ENCODE measurements at regions not wholly inside any gene's neighbourhood (a gene's known extent, or its start where the extent isn't known, plus 50 kb on each side); places are given as distances from the start of the nearest gene placed in this dataset.
"Not testable (repeated sequence)": the region's sequence is repeated elsewhere in the genome, so short reads cannot be mapped to it uniquely, and the experiment has no call there.

GRCh38 chr9:102439583-102439982 lies 555.5 kb upstream of the CYLC2 start:
- no peaks in the 10 kb centered on the region for H3K36me3 Mint-ChIP-seq
- no peak overlapping the region for H3K27ac Mint-ChIP-seq
- DNase-seq: no peak
- H3K4me1 Mint-ChIP-seq: no peaks in the 10 kb centered on the region
- no peaks in the 10 kb centered on the region for H3K9me3 Mint-ChIP-seq
- no peaks in the 10 kb centered on the region for H3K27me3 Mint-ChIP-seq
- no peak overlapping the region for H3K4me3 Mint-ChIP-seq
- CTCF ChIA-PET: no interaction called here

GRCh38 chr9:102436599-102436998 lies 558.5 kb upstream of the CYLC2 start:
- H3K27me3 Mint-ChIP-seq, H3K36me3 Mint-ChIP-seq, DNase-seq, H3K4me3 Mint-ChIP-seq, CTCF ChIA-PET, H3K4me1 Mint-ChIP-seq, H3K9me3 Mint-ChIP-seq, H3K27ac Mint-ChIP-seq: not testable (repeated sequence)

- CTCF ChIA-PET: no interaction called here
- Mint-ChIP-seq H3K9me3 (no peaks in the 10 kb centered on the region), H3K27ac (no peak overlapping the region), H3K27me3 (no peaks in the 10 kb centered on the region), H3K4me3 (no peak overlapping the region), H3K4me1 (no peaks in the 10 kb centered on the region), H3K36me3 (no peaks in the 10 kb centered on the region)
- DNase-seq: no peak
These were observed 559.7 kb upstream of the CYLC2 start for GRCh38 chr9:102435427-102435826.

GRCh38 chr9:102434545-102434944 lies 560.6 kb upstream of the CYLC2 start:
- Mint-ChIP-seq H3K4me3 (no peak overlapping the region), H3K9me3 (no peaks in the 10 kb centered on the region), H3K27ac (no peak overlapping the region), H3K4me1 (no peaks in the 10 kb centered on the region), H3K27me3 (no peaks in the 10 kb centered on the region), H3K36me3 (no peaks in the 10 kb centered on the region)
- CTCF ChIA-PET: no interaction called here
- DNase-seq: no peak

- Mint-ChIP-seq H3K36me3 (no peaks in the 10 kb centered on the region), H3K4me1 (no peaks in the 10 kb centered on the region), H3K4me3 (no peak overlapping the region), H3K9me3 (no peaks in the 10 kb centered on the region), H3K27me3 (no peaks in the 10 kb centered on the region), H3K27ac (no peak overlapping the region)
- CTCF ChIA-PET: no interaction called here
- DNase-seq: no peak
These were observed 566.8 kb upstream of the CYLC2 start for GRCh38 chr9:102428305-102428704.

GRCh38 chr9:102416251-102416650 lies 578.9 kb upstream of the CYLC2 start:
- H3K27ac Mint-ChIP-seq, H3K36me3 Mint-ChIP-seq, H3K27me3 Mint-ChIP-seq, H3K4me1 Mint-ChIP-seq, DNase-seq, CTCF ChIA-PET, H3K4me3 Mint-ChIP-seq: not testable (repeated sequence)
- H3K9me3 Mint-ChIP-seq: peaks cover 25% of the 10 kb centered on the region

GRCh38 chr9:102405218-102405867 lies 589.8 kb upstream of the CYLC2 start:
- Mint-ChIP-seq H3K4me3 (no peak overlapping the region), H3K27ac (no peak overlapping the region), H3K4me1 (no peaks in the 10 kb centered on the region), H3K27me3 (no peaks in the 10 kb centered on the region), H3K9me3 (no peaks in the 10 kb centered on the region), H3K36me3 (no peaks in the 10 kb centered on the region)
- no peak for DNase-seq
- CTCF ChIA-PET: no interaction called here

GRCh38 chr9:102403514-102403913 lies 591.6 kb upstream of the CYLC2 start:
- no peaks in the 10 kb centered on the region for H3K27me3 Mint-ChIP-seq
- H3K27ac Mint-ChIP-seq: no peak overlapping the region
- no peaks in the 10 kb centered on the region for H3K36me3 Mint-ChIP-seq
- no peak overlapping the region for H3K4me3 Mint-ChIP-seq
- H3K4me1 Mint-ChIP-seq: no peaks in the 10 kb centered on the region
- no peak for DNase-seq
- H3K9me3 Mint-ChIP-seq: peaks cover 3% of the 10 kb centered on the region
- CTCF ChIA-PET: no interaction called here

GRCh38 chr9:102398205-102398604 lies 596.9 kb upstream of the CYLC2 start:
- no peak overlapping the region for H3K27ac Mint-ChIP-seq
- H3K4me1 Mint-ChIP-seq: no peaks in the 10 kb centered on the region
- H3K4me3 Mint-ChIP-seq: no peak overlapping the region
- no peak for DNase-seq
- CTCF ChIA-PET: no interaction called here
- no peaks in the 10 kb centered on the region for H3K36me3 Mint-ChIP-seq
- H3K27me3 Mint-ChIP-seq: no peaks in the 10 kb centered on the region
- peaks cover 3% of the 10 kb centered on the region for H3K9me3 Mint-ChIP-seq

GRCh38 chr9:102385620-102386019 lies 609.5 kb upstream of the CYLC2 start:
- H3K27ac Mint-ChIP-seq, H3K4me3 Mint-ChIP-seq, H3K27me3 Mint-ChIP-seq, H3K4me1 Mint-ChIP-seq, DNase-seq, H3K36me3 Mint-ChIP-seq, CTCF ChIA-PET, H3K9me3 Mint-ChIP-seq: not testable (repeated sequence)

- Mint-ChIP-seq H3K27ac (no peak overlapping the region), H3K27me3 (no peaks in the 10 kb centered on the region), H3K36me3 (no peaks in the 10 kb centered on the region), H3K9me3 (peaks cover 3% of the 10 kb centered on the region), H3K4me3 (no peak overlapping the region), H3K4me1 (no peaks in the 10 kb centered on the region)
- no peak for DNase-seq
- CTCF ChIA-PET: no interaction called here
These were observed 624.2 kb upstream of the GRIN3A start for GRCh38 chr9:102362470-102363132.

GRCh38 chr9:102360846-102361245 lies 622.4 kb upstream of the GRIN3A start:
- Mint-ChIP-seq H3K27ac (no peak overlapping the region), H3K4me1 (no peaks in the 10 kb centered on the region), H3K4me3 (no peak overlapping the region), H3K27me3 (no peaks in the 10 kb centered on the region), H3K36me3 (no peaks in the 10 kb centered on the region), H3K9me3 (peaks cover 9% of the 10 kb centered on the region)
- no peak for DNase-seq
- CTCF ChIA-PET: no interaction called here

GRCh38 chr9:102355982-102356381 lies 617.5 kb upstream of the GRIN3A start:
- no peak for DNase-seq
- Mint-ChIP-seq H3K27ac (no peak overlapping the region), H3K9me3 (peaks cover 9% of the 10 kb centered on the region), H3K36me3 (no peaks in the 10 kb centered on the region), H3K27me3 (no peaks in the 10 kb centered on the region), H3K4me3 (no peak overlapping the region), H3K4me1 (no peaks in the 10 kb centered on the region)
- CTCF ChIA-PET: no interaction called here

GRCh38 chr9:102354041-102354440 lies 615.6 kb upstream of the GRIN3A start:
- Mint-ChIP-seq H3K9me3 (peaks cover 11% of the 10 kb centered on the region), H3K4me3 (no peak overlapping the region), H3K27me3 (no peaks in the 10 kb centered on the region), H3K36me3 (no peaks in the 10 kb centered on the region), H3K4me1 (no peaks in the 10 kb centered on the region), H3K27ac (no peak overlapping the region)
- DNase-seq: no peak
- CTCF ChIA-PET: no interaction called here

- H3K27ac Mint-ChIP-seq, CTCF ChIA-PET, DNase-seq, H3K4me3 Mint-ChIP-seq, H3K27me3 Mint-ChIP-seq, H3K9me3 Mint-ChIP-seq, H3K36me3 Mint-ChIP-seq, H3K4me1 Mint-ChIP-seq: not testable (repeated sequence)
These were observed 599.0 kb upstream of the GRIN3A start for GRCh38 chr9:102337471-102337870.

GRCh38 chr9:102309379-102309778 lies 570.9 kb upstream of the GRIN3A start:
- Mint-ChIP-seq H3K4me3 (no peak overlapping the region), H3K27me3 (no peaks in the 10 kb centered on the region), H3K9me3 (peaks cover 9% of the 10 kb centered on the region), H3K27ac (no peak overlapping the region), H3K4me1 (no peaks in the 10 kb centered on the region), H3K36me3 (no peaks in the 10 kb centered on the region)
- CTCF ChIA-PET: no interaction called here
- DNase-seq: no peak
